HG03108 (cell line): ENCODE measurements at regions not wholly inside any gene's neighbourhood (a gene's known extent, or its start where the extent isn't known, plus 50 kb on each side); places are given as distances from the start of the nearest gene placed in this dataset.

ENCODE experiments used
- ATAC-seq: cut with Tn5 transposase; IDR thresholded peaks from one replicate; pipeline ENCODE4 v1.9.1; 2021; ENCODE audit warnings: moderate library complexity; ENCODE audit not compliant: unreplicated experiment

- no peak for ATAC-seq
Measured at GRCh38 chr2:204454672-204455380, 90.4 kb upstream of the PARD3B start.

GRCh38 chr2:204468746-204469429 is 76.4 kb upstream of the PARD3B start:
- ATAC-seq, result no peak

GRCh38 chr2:204470178-204470620 is 75.1 kb upstream of the PARD3B start:
- ATAC-seq, result no peak

- no peak for ATAC-seq
Measured at GRCh38 chr2:204470621-204471196, 74.6 kb upstream of the PARD3B start.

- ATAC-seq, result no peak
Measured at GRCh38 chr2:204472375-204472774, 72.9 kb upstream of the PARD3B start.

GRCh38 chr2:204473224-204473623 is 72.1 kb upstream of the PARD3B start:
- no peak for ATAC-seq

GRCh38 chr2:204475399-204475798 is 69.9 kb upstream of the PARD3B start:
- no peak for ATAC-seq

- no peak for ATAC-seq
Measured at GRCh38 chr2:204477358-204477950, 67.8 kb upstream of the PARD3B start.

GRCh38 chr2:204479557-204479956 is 65.7 kb upstream of the PARD3B start:
- no peak for ATAC-seq

- no peak for ATAC-seq
Measured at GRCh38 chr2:204480676-204481075, 64.6 kb upstream of the PARD3B start.

GRCh38 chr2:204483608-204484081 is 61.6 kb upstream of the PARD3B start:
- no peak for ATAC-seq

GRCh38 chr2:204486321-204486720 is 59.0 kb upstream of the PARD3B start:
- no peak for ATAC-seq

GRCh38 chr2:204486805-204487204 is 58.5 kb upstream of the PARD3B start:
- no peak for ATAC-seq

GRCh38 chr2:204487447-204488229 is 57.6 kb upstream of the PARD3B start:
- ATAC-seq, result no peak

GRCh38 chr2:204491528-204491927 is 53.7 kb upstream of the PARD3B start:
- no peak for ATAC-seq

GRCh38 chr2:204492417-204492816 is 52.9 kb upstream of the PARD3B start:
- no peak for ATAC-seq

GRCh38 chr2:204494681-204495080 is 50.6 kb upstream of the PARD3B start:
- ATAC-seq, result no peak

- ATAC-seq, result no peak
Measured at GRCh38 chr2:204495381-204495780, 49.9 kb upstream of the PARD3B start.
